ENCODE measurements at regions not wholly inside any gene's neighbourhood (a gene's known extent, or its start where the extent isn't known, plus 50 kb on each side); places are given as distances from the start of the nearest gene placed in this dataset.

DNA sequence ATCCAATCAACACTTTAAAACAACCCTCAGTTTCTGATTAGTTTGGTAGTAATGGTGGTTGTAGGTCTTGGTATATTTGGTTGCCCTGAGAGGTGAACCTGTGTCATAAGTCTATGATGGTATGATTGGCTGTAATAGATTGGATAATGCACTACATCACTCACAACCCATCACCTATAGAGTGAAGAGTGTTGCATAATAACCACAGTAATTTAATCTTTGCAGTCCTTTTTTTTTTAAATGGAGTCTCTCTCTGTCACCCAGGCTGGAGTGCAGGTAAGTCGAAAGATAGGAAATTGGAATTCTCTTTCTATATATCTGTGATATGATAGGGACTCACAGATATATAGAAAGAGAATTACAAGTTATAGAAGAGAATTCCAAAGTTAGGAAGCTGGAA lies 133.4 kb upstream of the PGR start:
- TF ChIP-seq ZNF121 (CRISPR knock-in tag; IDR thresholded peaks at IDR 0.05) (no peak), CBFB (CRISPR knock-in tag; IDR thresholded peaks at IDR 0.05; ENCODE audit: low read depth) (no peak), TCF7 (CRISPR knock-in tag; IDR thresholded peaks at IDR 0.05; ENCODE audit: low read depth) (no peak), NR3C1 (CRISPR knock-in tag; conservative IDR thresholded peaks at IDR 0.05; ENCODE audit: low read depth) (no peak), TEAD1 (CRISPR knock-in tag; IDR thresholded peaks at IDR 0.05) (no peak), NR1H2 (CRISPR knock-in tag; IDR thresholded peaks at IDR 0.05) (no peak), ETV6 (CRISPR knock-in tag; IDR thresholded peaks at IDR 0.05) (no peak), RELA (CRISPR knock-in tag; IDR thresholded peaks at IDR 0.05; ENCODE audit: borderline replicate concordance) (no peak), ATF1 (CRISPR knock-in tag; IDR thresholded peaks at IDR 0.05) (no peak), FOXK1 (CRISPR knock-in tag; IDR thresholded peaks at IDR 0.05) (no peak), ZNF263 (CRISPR knock-in tag; IDR thresholded peaks at IDR 0.05; ENCODE audit: low read depth) (no peak)
- TF ChIP-seq, protein P1, sequence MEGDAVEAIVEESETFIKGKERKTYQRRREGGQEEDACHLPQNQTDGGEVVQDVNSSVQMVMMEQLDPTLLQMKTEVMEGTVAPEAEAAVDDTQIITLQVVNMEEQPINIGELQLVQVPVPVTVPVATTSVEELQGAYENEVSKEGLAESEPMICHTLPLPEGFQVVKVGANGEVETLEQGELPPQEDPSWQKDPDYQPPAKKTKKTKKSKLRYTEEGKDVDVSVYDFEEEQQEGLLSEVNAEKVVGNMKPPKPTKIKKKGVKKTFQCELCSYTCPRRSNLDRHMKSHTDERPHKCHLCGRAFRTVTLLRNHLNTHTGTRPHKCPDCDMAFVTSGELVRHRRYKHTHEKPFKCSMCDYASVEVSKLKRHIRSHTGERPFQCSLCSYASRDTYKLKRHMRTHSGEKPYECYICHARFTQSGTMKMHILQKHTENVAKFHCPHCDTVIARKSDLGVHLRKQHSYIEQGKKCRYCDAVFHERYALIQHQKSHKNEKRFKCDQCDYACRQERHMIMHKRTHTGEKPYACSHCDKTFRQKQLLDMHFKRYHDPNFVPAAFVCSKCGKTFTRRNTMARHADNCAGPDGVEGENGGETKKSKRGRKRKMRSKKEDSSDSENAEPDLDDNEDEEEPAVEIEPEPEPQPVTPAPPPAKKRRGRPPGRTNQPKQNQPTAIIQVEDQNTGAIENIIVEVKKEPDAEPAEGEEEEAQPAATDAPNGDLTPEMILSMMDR (IDR thresholded peaks at IDR 0.05) = no peak
- TF ChIP-seq, protein P2, sequence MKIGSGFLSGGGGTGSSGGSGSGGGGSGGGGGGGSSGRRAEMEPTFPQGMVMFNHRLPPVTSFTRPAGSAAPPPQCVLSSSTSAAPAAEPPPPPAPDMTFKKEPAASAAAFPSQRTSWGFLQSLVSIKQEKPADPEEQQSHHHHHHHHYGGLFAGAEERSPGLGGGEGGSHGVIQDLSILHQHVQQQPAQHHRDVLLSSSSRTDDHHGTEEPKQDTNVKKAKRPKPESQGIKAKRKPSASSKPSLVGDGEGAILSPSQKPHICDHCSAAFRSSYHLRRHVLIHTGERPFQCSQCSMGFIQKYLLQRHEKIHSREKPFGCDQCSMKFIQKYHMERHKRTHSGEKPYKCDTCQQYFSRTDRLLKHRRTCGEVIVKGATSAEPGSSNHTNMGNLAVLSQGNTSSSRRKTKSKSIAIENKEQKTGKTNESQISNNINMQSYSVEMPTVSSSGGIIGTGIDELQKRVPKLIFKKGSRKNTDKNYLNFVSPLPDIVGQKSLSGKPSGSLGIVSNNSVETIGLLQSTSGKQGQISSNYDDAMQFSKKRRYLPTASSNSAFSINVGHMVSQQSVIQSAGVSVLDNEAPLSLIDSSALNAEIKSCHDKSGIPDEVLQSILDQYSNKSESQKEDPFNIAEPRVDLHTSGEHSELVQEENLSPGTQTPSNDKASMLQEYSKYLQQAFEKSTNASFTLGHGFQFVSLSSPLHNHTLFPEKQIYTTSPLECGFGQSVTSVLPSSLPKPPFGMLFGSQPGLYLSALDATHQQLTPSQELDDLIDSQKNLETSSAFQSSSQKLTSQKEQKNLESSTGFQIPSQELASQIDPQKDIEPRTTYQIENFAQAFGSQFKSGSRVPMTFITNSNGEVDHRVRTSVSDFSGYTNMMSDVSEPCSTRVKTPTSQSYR (CRISPR knock-in tag; IDR thresholded peaks at IDR 0.05) = no peak
- TF ChIP-seq, protein P3, sequence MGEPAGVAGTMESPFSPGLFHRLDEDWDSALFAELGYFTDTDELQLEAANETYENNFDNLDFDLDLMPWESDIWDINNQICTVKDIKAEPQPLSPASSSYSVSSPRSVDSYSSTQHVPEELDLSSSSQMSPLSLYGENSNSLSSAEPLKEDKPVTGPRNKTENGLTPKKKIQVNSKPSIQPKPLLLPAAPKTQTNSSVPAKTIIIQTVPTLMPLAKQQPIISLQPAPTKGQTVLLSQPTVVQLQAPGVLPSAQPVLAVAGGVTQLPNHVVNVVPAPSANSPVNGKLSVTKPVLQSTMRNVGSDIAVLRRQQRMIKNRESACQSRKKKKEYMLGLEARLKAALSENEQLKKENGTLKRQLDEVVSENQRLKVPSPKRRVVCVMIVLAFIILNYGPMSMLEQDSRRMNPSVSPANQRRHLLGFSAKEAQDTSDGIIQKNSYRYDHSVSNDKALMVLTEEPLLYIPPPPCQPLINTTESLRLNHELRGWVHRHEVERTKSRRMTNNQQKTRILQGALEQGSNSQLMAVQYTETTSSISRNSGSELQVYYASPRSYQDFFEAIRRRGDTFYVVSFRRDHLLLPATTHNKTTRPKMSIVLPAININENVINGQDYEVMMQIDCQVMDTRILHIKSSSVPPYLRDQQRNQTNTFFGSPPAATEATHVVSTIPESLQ (CRISPR knock-in tag; IDR thresholded peaks at IDR 0.05) = no peak

All from WTC11 (cell line).